Adipocyte (in vitro differentiated cells): ENCODE measurements at regions not wholly inside any gene's neighbourhood (a gene's known extent, or its start where the extent isn't known, plus 50 kb on each side); places are given as distances from the start of the nearest gene placed in this dataset.

Experiments used
- DNase-seq: peaks from one replicate; pipeline ENCODE4 v3.0.0-alpha.2; 2015; ENCODE audit warnings: low read depth
- H3K27me3 ChIP-seq: replicated peaks from 2 replicates; pipeline ENCODE4 v1.7.0; 2013; ENCODE audit warnings: mild to moderate bottlenecking, low read length, moderate library complexity; ENCODE audit not compliant: control insufficient read depth, insufficient read depth
- H3K36me3 ChIP-seq: 2 replicates; pipeline ENCODE4 v1.7.0; 2013; ENCODE audit warnings: low read length, mild to moderate bottlenecking, moderate library complexity; ENCODE audit not compliant: control insufficient read depth, insufficient read depth, severe bottlenecking
- H3K4me1 ChIP-seq: 2 replicates; pipeline ENCODE4 v1.7.0; 2013; ENCODE audit warnings: mild to moderate bottlenecking, low read length, moderate library complexity; ENCODE audit not compliant: control insufficient read depth, insufficient read depth
- H3K4me3 ChIP-seq: 2 replicates; pipeline ENCODE4 v1.7.0; 2013; ENCODE audit warnings: mild to moderate bottlenecking, low read length, moderate library complexity
- H3K9ac ChIP-seq: 2 replicates; pipeline ENCODE4 v1.7.0; 2013; ENCODE audit warnings: mild to moderate bottlenecking, low read length, moderate library complexity
- H3K9me3 ChIP-seq: 2 replicates; pipeline ENCODE4 v1.7.0; 2013; ENCODE audit warnings: mild to moderate bottlenecking, low read length, moderate library complexity; ENCODE audit not compliant: control insufficient read depth

- Histone ChIP-seq H3K27me3 (no peaks in the 10 kb centered on the region), H3K9ac (no peak overlapping the region), H3K4me1 (peaks cover 4% of the 10 kb centered on the region), H3K36me3 (no peaks in the 10 kb centered on the region), H3K4me3 (no peak overlapping the region), H3K9me3 (no peaks in the 10 kb centered on the region)
- DNase-seq, result peak; percentile 26
Measured at GRCh38 chr5:60257596-60258271, 364.2 kb upstream of the PDE4D start.

- H3K4me1 ChIP-seq, result peaks cover 4% of the 10 kb centered on the region
- DNase-seq, result no peak
- no peaks in the 10 kb centered on the region for H3K9me3 ChIP-seq
- H3K9ac ChIP-seq, result no peak overlapping the region
- H3K4me3 ChIP-seq, result no peak overlapping the region
- H3K36me3 ChIP-seq, result no peaks in the 10 kb centered on the region
- no peaks in the 10 kb centered on the region for H3K27me3 ChIP-seq
Measured at GRCh38 chr5:60256546-60256945, 363.0 kb upstream of the PDE4D start.

GRCh38 chr5:60248901-60249300 is 355.4 kb upstream of the PDE4D start:
- no peak overlapping the region for H3K9ac ChIP-seq
- H3K27me3 ChIP-seq, result no peaks in the 10 kb centered on the region
- H3K36me3 ChIP-seq, result no peaks in the 10 kb centered on the region
- peaks cover 5% of the 10 kb centered on the region for H3K9me3 ChIP-seq
- no peak for DNase-seq
- H3K4me3 ChIP-seq, result no peak overlapping the region
- no peaks in the 10 kb centered on the region for H3K4me1 ChIP-seq

DNA sequence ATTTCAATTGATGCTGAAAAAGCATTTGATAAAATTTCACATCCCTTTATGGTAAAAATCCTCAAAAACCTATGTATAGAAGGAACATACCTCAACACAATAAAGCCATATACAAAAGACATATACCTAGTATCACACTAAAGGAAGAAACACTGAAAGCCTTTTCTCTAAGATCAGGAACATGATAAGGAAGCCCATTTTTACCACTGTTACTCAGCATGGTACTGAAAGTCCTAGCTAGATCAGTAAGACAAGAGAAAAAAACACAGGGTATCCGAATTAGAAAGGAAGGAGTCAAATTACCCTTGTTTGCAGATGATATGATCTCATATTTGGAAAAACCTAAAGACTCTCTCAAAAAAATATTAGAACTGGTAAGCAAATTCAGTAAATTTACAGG is 350.2 kb upstream of the PDE4D start:
- Histone ChIP-seq H3K27me3 (peaks cover 2% of the 10 kb centered on the region), H3K9ac (no peak overlapping the region), H3K36me3 (no peaks in the 10 kb centered on the region), H3K4me1 (no peaks in the 10 kb centered on the region), H3K4me3 (no peak overlapping the region), H3K9me3 (peaks cover 19% of the 10 kb centered on the region)
- DNase-seq, result no peak

- Histone ChIP-seq H3K27me3 (no peaks in the 10 kb centered on the region), H3K36me3 (no peaks in the 10 kb centered on the region), H3K4me3 (no peak overlapping the region), H3K9ac (no peak overlapping the region), H3K9me3 (no peaks in the 10 kb centered on the region), H3K4me1 (peaks cover 19% of the 10 kb centered on the region)
- DNase-seq, result no peak
Measured at GRCh38 chr5:60232036-60232795, 338.7 kb upstream of the PDE4D start.

GRCh38 chr5:60230456-60230855 is 336.9 kb upstream of the PDE4D start:
- Histone ChIP-seq H3K4me3 (no peak overlapping the region), H3K36me3 (no peaks in the 10 kb centered on the region), H3K9me3 (no peaks in the 10 kb centered on the region), H3K4me1 (peaks cover 19% of the 10 kb centered on the region), H3K27me3 (no peaks in the 10 kb centered on the region), H3K9ac (no peak overlapping the region)
- DNase-seq, result no peak

DNA sequence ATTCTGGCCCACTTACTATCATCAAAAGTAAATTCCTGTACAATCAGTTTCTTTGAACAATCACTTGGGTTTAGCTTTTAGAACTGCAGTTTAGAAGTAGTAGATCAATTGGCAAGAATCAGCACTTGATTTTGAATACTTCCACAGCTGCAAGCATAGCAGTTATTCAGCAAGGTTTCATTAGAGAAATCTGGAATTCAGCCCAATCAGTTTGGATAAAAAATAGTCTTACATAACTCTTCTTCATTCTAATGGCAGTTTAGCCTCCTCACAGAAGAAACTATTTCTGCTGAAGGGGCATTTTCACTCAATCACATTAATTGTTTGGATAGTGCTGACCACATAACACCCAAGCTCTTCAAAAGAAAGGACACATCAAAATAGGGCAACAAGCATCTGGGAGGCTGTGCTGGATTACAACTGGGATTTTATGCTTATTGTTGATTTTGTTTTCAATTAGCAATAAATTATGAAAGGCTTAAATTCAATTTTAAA is 336.2 kb upstream of the PDE4D start:
- no peak overlapping the region for H3K9ac ChIP-seq
- H3K27me3 ChIP-seq, result no peaks in the 10 kb centered on the region
- H3K4me3 ChIP-seq, result no peak overlapping the region
- no peaks in the 10 kb centered on the region for H3K9me3 ChIP-seq
- no peaks in the 10 kb centered on the region for H3K36me3 ChIP-seq
- peaks cover 19% of the 10 kb centered on the region for H3K4me1 ChIP-seq
- DNase-seq, result no peak

- H3K36me3 ChIP-seq, result no peaks in the 10 kb centered on the region
- H3K9me3 ChIP-seq, result no peaks in the 10 kb centered on the region
- no peaks in the 10 kb centered on the region for H3K27me3 ChIP-seq
- DNase-seq, result no peak
- H3K4me3 ChIP-seq, result no peak overlapping the region
- no peak overlapping the region for H3K9ac ChIP-seq
- H3K4me1 ChIP-seq, result peaks cover 19% of the 10 kb centered on the region
Measured at GRCh38 chr5:60228676-60229075, 335.1 kb upstream of the PDE4D start.

GRCh38 chr5:60226128-60226527 is 332.6 kb upstream of the PDE4D start:
- Histone ChIP-seq H3K36me3 (no peaks in the 10 kb centered on the region), H3K9me3 (no peaks in the 10 kb centered on the region), H3K9ac (no peak overlapping the region), H3K4me1 (peaks cover 4% of the 10 kb centered on the region), H3K4me3 (no peak overlapping the region), H3K27me3 (no peaks in the 10 kb centered on the region)
- DNase-seq, result no peak

DNA sequence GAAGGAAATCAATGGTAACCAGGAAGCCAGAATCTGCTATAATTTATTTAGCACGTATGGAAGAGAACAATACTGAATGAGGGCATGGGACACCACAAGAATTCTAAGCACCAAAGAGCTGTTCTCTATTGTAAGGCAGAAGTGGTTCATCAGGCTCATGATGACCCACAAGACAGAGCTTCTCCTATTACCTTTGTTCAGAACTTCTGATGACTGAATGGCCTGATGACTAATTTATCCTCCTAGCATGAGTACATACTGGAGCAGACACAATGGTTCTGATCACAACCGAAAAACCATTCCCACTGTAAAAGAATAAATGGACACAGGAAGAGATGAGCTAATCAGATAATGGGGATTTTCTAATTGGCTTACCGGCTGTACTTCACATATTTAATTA is 329.8 kb upstream of the PDE4D start:
- H3K9ac ChIP-seq, result no peak overlapping the region
- DNase-seq, result no peak
- no peak overlapping the region for H3K4me3 ChIP-seq
- no peaks in the 10 kb centered on the region for H3K36me3 ChIP-seq
- no peaks in the 10 kb centered on the region for H3K4me1 ChIP-seq
- no peaks in the 10 kb centered on the region for H3K27me3 ChIP-seq
- H3K9me3 ChIP-seq, result no peaks in the 10 kb centered on the region

GRCh38 chr5:60219921-60220320 is 326.4 kb upstream of the PDE4D start:
- peaks cover 5% of the 10 kb centered on the region for H3K9me3 ChIP-seq
- H3K4me3 ChIP-seq, result no peak overlapping the region
- no peak overlapping the region for H3K9ac ChIP-seq
- H3K36me3 ChIP-seq, result no peaks in the 10 kb centered on the region
- DNase-seq, result no peak
- H3K27me3 ChIP-seq, result no peaks in the 10 kb centered on the region
- H3K4me1 ChIP-seq, result no peaks in the 10 kb centered on the region
